COR-L47 (cell line): ENCODE measurements at regions not wholly inside any gene's neighbourhood (a gene's known extent, or its start where the extent isn't known, plus 50 kb on each side); places are given as distances from the start of the nearest gene placed in this dataset.

Experiments used
- DNase-seq: peaks from one replicate; lab custom pipeline; 2025; lab: John Stamatoyannopoulos, UW

DNA sequence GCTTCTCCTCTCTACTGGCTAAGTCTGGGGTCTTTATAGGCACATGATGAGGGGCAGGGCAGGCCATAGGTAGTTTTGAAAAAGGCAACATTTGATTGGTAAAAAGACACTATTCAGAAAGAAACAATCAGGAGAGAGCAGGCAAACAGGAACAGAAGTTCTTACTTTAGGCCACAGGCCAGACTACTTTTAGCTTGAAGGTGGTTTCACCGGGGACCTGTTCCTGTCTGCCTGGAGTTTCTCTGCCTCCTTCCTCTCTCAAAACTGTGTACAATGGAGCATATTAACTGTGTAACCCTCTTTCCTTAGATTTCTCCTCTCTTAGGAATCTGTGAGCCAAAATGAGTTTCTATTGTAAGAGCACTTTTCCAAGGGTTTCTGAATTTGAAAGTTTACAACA lies 167.9 kb upstream of the AVPR1A start:
- DNase-seq = no peak

DNA sequence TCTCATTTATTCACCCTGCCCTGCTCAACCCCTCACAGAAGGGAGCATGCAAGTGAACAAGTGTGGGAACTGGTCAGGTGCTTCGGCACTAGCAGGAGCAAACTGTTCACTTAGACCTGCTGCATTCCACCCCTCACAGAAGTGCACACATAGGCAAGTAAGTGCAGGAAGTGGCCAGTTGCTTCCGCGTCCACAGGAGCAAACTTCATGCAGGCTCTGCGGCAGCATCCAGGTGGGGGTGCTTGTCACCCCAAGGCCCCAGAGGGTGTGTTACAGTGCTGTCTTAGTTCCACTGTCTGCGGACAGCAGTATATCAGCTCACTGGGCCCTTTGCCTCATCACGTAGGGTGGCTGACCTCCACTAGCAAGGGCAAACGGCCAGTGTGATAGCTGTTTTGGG lies 167.3 kb upstream of the AVPR1A start:
- DNase-seq = no peak

DNA sequence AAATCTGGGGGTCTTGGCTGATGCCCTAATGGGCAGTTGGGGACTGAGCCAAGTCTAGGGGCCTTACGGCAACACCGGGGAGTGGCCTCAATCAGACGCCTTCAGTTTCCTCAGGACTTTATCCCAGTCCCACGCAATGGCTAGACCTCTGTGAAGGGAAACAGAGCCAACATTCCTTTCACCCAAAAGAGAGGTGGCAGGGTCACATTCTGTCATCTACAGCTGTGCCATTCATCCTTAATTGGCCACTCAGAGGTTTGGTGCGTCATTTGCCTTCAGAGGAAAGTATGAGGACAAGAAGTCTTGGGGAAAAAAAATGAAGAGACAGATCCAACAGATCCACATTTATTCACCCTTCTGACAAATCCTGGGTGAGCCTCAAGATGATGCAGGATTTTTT lies 166.9 kb upstream of the AVPR1A start:
- DNase-seq = no peak

DNA sequence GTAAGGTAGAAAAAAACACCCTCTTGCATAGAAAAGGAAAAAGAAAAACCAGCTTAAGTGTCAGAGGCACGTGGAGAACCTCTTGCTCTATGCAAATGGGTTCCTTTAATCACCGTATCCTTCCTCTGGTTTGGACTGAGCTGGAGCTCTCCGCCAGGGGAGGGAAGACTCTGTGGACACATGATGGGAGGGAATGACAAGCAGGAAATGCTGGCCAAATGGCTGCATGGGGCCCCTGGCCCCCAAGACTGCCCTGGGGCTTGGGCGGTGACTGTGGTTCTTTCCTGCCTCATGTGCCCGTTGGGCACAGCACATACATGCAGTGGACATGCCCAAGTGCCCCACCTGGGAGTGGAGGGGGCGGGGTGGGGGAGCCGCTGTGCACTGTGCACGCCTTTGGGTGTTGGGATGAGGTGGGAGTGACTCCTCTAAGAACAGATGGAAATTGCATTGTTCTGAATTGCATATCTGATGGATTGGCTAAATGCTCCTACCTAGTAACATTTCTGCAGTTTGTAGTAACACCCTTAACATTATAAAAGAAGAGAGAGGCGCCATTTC lies 166.4 kb upstream of the AVPR1A start:
- DNase-seq = no peak

DNA sequence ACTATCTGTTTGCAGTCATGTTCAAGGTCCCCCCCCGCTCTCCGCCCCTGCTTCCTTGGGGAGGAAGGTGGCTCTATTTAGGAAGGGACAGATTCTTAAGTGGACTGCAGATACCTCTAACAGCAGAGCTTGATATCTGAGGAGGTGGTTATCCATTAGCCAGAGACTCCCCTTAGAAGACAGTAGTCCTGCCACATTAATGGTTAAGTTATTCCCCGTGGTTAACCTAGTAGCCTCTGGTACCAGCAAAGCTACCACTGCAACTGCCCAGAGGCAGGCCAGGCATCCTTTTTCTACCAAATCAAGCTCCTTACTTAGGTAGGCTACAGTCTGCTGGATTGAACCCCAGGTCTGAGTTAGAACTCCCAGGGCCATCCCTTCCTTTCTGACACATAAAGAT lies 162.1 kb upstream of the AVPR1A start:
- DNase-seq = no peak

DNA sequence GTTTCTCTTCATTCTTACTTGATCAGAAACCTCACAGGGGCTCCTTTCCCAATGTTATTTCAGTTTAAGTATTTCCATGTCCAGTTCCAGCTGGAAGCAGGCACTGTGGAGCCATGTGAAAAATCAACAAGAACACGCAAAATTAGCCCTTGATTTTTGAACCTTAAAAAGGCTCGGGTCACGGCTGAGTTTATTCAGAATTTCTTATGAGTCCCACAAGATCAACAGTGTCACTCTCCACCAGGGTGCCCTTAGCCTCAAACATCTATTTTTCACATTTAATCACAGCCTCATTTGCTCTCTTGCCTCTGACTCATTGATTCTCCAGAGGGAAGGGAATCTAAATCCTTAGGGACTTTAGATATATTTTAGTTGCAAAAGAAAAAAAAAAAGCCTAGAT lies 157.7 kb upstream of the AVPR1A start:
- no peak for DNase-seq

DNA sequence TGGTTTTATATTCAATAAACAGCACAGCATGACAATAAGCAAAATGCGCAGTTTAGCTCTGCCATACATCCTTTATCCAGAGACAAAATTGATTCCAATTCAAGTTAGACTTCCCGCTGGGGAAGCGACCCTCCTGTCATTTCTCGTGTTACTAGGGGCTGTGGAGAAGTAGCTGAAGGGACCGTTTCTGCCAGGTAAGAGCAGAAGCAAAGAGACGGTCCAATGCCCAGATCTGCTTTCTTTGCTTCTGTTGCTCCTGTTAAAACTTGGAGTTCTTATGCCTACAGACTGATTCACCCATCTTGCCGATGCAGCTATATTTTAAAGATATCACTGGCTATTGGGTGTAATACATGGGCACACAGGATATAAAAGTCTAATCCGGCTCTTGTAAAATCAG lies 156.8 kb upstream of the AVPR1A start:
- no peak for DNase-seq

DNA sequence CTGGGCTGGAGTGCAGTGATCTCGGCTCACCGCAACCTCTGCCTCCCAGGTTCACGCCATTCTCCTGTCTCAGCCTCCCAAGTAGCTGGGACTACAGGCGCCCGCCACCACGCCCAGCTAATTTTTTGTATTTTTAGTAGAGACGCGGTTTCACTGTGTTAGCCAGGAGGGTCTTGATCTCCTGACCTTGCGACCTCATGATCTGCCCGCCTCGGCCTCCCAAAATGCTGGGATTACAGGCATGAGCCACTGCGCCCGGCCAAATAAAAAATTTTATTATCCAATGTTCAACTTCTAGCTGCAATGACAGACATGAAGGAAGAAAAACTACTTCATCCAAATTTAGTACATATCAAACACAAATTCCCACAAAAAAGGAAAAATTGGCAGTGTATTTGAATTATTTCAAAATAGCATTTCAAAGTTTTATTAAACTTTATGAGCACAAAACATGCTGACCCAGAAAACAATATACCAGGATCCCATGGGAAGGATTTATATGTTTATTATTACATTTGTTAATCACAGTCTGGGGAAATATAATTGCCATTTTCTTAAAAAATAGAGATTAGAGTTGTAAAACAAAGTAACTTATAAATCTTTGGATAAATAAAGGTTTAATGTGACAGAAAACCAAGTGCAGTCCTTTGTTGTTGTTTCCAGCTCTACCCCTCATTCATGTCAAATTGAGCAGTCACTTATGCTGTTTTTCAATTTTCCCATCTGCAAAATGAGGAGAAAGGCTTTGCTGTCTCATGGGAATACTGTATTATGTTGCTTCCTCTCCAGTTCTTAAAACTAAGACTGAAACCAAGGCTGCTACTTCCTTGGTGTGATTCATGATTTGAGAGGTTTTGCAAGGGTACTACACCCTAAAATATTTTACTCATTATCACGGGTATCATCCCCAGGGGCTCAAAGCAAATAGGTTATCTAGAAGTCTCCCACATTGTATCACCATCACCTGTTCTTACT lies 155.2 kb upstream of the AVPR1A start:
- no peak for DNase-seq

DNA sequence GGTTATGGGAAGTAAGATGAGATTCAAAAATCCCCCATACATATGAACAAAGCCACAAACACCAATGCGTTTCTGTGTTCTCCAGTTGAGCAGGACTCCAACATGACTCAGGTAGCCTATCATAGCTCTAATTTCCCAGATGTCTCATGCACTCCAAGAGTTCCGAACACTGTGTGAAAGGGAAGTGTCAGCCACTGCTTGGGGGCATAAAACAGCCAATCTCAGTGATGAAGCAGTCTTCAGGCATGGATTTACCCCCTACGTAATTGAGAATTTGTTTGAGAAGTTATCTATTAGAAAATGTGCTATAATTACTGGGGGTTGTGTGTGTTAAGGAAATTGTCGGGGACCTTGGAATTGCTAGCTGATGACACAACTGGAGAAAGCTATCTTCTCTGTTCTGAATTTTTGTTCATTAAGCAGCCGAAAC lies 153.9 kb upstream of the AVPR1A start:
- DNase-seq = no peak

DNA sequence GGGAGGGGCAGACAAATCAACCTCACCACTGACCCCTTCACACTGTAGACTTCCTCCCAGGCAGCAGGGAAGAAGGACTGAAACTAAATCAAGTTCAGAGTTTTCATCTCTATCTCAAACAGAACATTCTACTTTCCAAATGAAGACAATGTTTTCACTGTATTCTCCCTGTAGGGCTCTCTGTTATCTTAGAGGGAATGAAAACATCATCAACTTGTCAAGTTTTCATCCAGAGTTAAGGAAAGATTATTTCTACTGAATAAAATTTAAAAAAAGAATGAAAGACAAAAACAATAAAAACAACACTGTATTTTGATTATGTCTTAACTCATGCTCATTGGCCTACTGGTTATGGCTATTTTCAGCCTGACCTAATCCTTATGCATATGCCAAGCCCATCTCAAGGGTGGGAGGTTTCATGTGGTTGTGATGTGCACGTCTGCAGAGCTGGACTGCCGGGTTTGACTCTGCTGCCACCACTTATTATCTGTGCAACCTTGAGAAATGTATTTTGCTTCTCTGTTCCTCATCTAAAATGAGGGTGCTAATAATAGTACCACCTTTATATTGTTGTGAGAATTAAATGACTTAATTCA lies 152.0 kb upstream of the AVPR1A start:
- no peak for DNase-seq

DNA sequence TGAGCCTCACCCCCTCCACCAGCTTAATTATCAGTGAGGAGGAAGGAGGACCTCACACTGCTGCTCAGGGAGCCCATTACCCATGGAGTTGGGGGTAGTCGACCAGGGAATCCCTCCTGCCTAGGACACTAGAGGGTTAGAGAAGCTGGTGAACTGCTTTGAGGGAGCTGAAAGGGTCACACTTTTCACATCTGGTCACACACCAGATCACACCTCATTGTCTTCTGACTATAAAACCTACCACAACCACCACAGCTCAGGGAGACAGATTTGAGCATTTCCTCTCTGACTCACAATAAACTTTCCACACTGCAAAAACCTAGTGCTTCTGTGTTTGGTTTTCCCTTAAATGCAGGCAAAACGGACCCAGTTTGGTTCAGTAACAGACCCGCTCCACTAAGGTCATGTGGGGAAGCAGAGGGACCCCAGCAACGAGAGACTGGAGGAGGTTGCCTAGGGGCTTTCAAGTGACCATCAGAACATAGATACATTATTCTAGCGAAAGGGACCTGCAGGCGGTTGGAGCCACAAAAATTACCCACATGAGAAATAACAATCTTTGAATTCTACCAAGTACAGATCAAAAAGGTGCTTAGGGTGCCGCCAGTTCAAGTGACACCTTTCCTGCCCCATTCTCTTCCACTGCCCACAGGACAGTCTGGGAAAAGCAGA lies 151.4 kb upstream of the AVPR1A start:
- no peak for DNase-seq

DNA sequence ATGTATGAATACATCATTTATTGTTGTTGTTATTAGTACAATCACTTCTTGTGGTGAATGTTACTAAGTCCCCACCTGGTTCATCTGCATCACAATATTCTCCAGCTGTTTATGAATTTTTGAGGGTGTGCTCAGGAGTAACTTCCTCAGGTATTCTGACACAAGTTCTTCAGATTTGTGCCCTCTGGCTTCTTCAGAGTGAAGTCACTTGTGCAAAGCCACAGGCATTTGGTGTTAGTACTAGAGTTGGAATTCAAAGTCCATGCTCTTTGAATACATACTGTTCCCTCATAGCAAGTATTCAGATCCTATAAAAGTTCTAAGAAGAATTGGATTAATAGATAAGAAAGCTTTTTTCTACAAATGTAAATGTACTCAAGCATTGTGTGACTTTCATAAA lies 150.3 kb upstream of the AVPR1A start:
- no peak for DNase-seq

DNA sequence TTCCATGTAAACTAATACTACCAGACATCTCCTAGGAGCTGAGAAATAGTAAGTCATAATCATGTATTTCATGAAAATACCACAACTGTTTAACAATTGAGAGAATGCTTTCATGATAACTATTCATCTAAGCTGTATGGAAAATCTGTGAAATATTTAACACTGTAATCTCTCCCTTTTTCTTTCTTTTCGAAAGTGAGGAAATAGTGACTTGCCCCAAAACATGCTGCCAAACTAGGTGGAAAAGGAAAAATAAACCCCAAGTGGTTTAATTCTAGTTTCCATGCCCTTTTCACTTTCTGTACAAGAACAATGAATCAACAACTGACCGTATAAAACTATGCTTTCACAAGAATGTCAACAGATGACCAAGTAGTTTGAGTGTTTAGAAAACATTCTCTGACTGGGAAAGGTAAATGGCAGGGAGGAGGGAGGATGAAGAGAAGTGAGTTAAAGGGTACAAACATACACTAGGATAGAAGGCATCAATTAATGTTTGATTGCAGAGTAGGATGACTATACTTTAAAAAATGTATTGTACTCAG lies 147.5 kb upstream of the AVPR1A start:
- no peak for DNase-seq

DNA sequence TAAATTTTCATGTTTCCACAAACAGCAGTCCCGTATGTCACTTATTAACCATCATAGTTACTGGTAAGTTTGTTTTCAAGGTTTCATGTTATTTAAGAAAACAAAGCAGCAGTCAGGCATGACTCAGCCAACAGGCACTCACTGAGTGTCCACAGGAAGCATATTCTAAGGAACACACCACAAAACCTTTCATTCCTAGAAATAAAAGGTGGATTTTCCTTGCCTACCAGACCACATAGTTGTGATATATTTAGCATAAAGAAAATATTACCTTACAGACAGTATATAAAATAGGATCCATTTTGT lies 143.3 kb upstream of the AVPR1A start:
- no peak for DNase-seq

DNA sequence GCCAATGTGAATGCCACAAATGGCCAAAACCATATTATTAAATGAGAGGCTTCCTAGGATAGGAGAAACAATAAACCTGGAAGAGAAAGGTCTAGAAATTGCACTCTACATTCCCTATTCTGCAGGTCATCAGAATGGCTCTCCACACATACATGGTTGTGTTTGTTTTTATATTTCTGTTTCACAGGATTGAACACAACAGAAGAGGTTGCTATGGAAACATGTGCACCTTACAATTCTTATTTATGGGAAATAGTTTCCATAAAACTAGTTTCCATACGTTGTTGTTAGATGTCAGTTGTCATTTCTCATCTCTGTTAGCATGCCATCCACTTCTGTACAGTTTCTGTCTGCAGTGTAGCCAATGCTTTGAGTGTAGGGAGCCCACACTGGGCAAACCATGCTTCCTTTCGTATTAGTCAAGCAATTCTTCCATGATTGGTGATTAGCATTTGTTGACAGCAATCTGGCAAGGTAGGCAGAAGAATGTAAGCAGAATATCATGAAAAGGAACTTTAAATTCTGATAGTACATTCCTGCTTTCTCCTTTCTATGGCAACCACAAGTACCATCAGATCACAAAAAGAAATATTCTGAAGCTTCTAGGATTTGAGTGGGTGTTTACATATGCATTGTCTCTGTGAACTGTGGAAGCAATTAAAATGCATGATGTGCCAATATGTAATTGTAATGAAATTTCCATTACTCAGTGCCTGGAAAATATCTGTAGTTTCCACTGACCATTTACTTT lies 141.6 kb upstream of the AVPR1A start:
- no peak for DNase-seq

DNA sequence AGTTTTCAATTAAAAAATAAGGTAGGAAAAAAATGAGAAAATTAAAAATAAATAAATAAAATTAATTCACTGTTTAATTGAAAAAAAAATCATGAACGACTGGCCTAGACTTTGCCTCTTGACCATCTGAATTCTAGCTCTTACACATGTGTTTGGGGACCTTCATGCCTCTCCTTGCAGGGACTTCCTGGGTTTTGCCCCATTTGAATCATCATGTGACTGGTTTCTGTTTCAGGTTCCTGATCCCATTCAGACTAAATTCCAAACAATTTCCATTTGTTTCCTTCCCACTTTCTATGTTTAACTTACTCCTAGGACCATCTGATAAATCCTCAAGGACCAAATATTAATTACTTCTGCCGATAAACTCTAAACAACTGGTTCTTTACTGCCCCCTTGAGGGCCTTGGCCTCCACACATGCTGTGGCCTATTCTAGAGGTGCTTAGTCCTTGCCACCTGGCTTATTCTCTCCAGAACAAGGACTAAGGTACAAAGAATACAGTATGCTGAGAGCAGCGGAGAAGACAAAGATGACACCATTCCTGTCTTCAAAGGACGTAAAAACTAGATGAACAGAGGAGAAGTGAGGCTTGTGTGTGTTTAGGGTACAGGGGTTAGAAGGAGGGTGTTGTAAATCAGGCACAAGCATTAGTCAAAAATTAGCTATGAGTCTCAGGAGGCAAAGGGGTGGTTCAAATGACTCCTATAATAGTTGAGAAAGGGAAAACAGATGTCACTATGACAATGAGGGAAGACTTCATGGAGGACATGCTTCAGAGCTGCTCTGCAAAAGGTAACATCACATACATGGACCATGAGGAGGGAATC lies 125.8 kb upstream of the AVPR1A start:
- DNase-seq = peak; percentile 56

DNA sequence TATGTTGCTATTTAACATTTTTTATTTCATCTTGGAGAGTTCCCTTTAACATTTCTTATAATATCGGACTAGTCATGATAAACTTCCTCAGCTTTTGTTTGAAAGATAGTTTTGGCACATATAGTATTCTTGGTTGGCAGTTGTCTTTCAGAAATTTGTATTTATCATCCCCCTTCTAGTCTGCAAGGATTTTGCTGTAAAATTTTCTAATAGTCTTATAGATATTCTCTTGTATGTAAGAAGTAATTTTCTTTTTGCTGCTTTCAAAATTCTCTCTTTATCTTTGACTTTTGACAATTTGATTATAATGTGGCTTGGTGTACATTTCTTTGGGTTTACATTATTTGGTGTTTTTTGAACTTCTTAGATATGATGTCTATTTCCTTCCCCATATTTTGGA lies 116.0 kb upstream of the AVPR1A start:
- no peak for DNase-seq

DNA sequence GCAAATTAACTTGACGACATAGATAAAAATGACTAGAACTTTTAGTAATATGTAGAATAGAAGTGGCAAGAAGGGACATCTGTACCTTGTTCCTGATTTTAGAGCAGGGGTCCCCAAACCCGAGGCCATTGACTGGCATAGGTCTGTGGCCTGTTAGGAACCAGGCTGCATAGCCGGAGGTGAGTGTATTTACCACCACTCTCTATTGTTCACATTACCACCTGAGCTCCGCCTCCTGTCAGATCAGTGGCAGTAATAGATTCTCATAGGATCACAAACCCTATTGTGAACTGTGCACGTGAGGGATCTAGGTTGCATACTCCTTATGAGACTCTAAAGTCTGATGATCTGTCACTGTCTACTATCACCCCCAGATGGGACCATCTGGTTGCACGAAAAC lies 113.6 kb upstream of the AVPR1A start:
- no peak for DNase-seq

DNA sequence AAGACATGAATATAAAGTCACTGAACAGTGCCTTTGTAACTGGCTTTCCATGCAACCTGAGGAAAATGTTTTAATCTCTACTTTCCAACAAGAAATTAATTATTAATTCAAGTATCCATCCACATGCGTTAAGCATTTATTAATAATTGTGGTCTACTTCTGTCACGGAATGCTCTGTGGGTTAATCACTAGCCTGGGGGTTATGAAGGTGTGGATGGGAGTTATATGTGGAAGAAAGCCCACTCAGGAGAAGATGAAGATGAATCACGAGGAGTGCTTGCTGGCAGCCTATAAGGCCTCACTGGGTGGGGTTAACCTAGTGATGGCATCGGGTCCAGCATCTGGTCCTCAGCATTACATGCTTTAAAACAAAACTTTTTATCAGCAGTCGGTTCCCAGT lies 99.5 kb upstream of the AVPR1A start:
- DNase-seq = no peak

DNA sequence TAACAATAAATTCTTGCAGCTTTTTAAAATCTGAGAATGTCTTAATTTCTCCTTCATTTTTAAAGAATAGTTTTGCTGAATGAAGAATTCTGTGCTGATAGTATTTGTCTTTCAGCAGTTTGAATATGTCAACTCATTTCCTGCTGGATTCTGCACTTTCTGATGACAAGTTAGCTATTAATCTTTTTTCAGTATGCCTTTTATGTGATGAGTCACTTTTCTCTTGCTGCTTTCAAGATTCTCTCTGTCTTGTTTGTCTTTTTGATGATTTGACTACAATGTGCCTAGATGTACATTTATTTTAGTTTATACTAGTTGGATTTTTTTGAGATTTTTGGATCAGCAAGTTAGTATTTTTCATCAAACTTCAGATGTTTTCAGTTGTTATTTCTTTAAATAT lies 87.9 kb upstream of the AVPR1A start:
- no peak for DNase-seq

DNA sequence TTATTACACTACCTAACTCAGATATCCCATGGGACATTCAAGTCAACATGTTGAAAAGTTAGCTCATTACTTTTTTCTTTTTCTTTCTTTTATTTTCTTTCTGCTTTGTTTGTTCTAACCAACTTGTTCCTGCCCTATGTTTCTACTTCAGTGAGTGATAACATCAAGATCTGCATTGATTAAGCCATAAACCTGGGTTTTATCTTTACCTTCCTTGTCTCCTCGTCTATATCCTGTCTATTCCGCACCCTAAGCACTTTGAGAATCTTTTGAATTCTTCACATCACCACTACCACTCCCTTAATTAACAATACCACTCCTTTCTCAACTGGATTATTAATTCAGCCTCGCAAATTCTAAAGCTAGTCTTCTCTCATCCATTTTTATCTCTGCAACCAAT lies 81.9 kb upstream of the AVPR1A start:
- no peak for DNase-seq
